GM23248 (cell line): ENCODE measurements at regions not wholly inside any gene's neighbourhood (a gene's known extent, or its start where the extent isn't known, plus 50 kb on each side); places are given as distances from the start of the nearest gene placed in this dataset.

Experiments used
- DNase-seq: peaks from one replicate; pipeline ENCODE4 v3.0.0-alpha.2; 2015
- H2AFZ ChIP-seq: fragments of 200-600 bp; sonication (generic); 2 replicates; pipeline ENCODE4 v1.6.1; 2016; ENCODE audit warnings: antibody characterized with exemption
- H3F3A ChIP-seq: fragments of 200-600 bp; sonication (generic); 2 replicates; pipeline ENCODE4 v1.6.1; 2016; ENCODE audit warnings: mild to moderate bottlenecking, antibody characterized with exemption, mixed run types; ENCODE audit not compliant: insufficient read depth
- H3K27ac ChIP-seq: fragments of 200-600 bp; sonication (generic); 2 replicates; pipeline ENCODE4 v1.5.1; 2016; ENCODE audit warnings: mild to moderate bottlenecking
- H3K27me3 ChIP-seq: fragments of 200-600 bp; sonication (generic); replicated peaks from 2 replicates; pipeline ENCODE4 v1.6.1; 2016; ENCODE audit warnings: mild to moderate bottlenecking; ENCODE audit not compliant: insufficient read depth
- H3K36me3 ChIP-seq: fragments of 200-600 bp; sonication (generic); 2 replicates; pipeline ENCODE4 v1.6.1; 2016; ENCODE audit warnings: low read depth, mild to moderate bottlenecking
- H3K4me1 ChIP-seq: fragments of 200-600 bp; sonication (generic); 2 replicates; pipeline ENCODE4 v1.6.1; 2016; ENCODE audit warnings: mild to moderate bottlenecking; ENCODE audit not compliant: insufficient read depth
- H3K4me2 ChIP-seq: fragments of 200-600 bp; sonication (generic); one replicate; pipeline ENCODE4 v1.6.1; 2016; ENCODE audit warnings: mild to moderate bottlenecking; ENCODE audit not compliant: unreplicated experiment
- H3K4me3 ChIP-seq: fragments of 200-600 bp; sonication (generic); 2 replicates; pipeline ENCODE4 v1.5.1; 2016; ENCODE audit warnings: mild to moderate bottlenecking
- H3K79me2 ChIP-seq: fragments of 200-600 bp; sonication (generic); 2 replicates; pipeline ENCODE4 v1.6.1; 2016; ENCODE audit warnings: mild to moderate bottlenecking; ENCODE audit not compliant: insufficient read depth
- H3K9ac ChIP-seq: fragments of 200-600 bp; sonication (generic); 2 replicates; pipeline ENCODE4 v1.6.1; 2016; ENCODE audit warnings: mild to moderate bottlenecking
- H3K9me2 ChIP-seq: fragments of 200-600 bp; sonication (generic); 2 replicates; pipeline ENCODE4 v1.6.1; 2016; ENCODE audit warnings: mixed run types, mild to moderate bottlenecking, moderate library complexity; ENCODE audit not compliant: insufficient read depth
- H3K9me3 ChIP-seq: fragments of 200-600 bp; sonication (generic); one replicate; pipeline ENCODE4 v1.6.1; 2017; ENCODE audit warnings: low read depth
- H4K20me1 ChIP-seq: fragments of 200-600 bp; sonication (generic); 2 replicates; pipeline ENCODE4 v1.6.0; 2016; ENCODE audit not compliant: insufficient read depth
- EZH2 ChIP-seq: fragments of 200-600 bp; sonication (generic); IDR thresholded peaks from 2 replicates; pipeline ENCODE4 v1.6.1; 2018; ENCODE audit warnings: antibody characterized with exemption, mild to moderate bottlenecking; ENCODE audit not compliant: insufficient read depth, poor library complexity, severe bottlenecking
- EZH2phosphoT487 ChIP-seq: fragments of 200-600 bp; sonication (generic); IDR thresholded peaks from 2 replicates; pipeline ENCODE4 v1.6.1; 2018; ENCODE audit warnings: antibody characterized with exemption, moderate library complexity, mild to moderate bottlenecking, low read depth; ENCODE audit not compliant: insufficient read depth
- WGBS, 2 experiments: methylation state at CpG; one replicate each; pipeline ENCODE4 v1.1.6; 2015 to 2017; ENCODE audit warnings: low lambda C conversion rate in 2 of 2, low coverage in 1 of 2; ENCODE audit errors: missing lambda C conversion rate in 2 of 2; 5-methylcytosine and 5-hydroxymethylcytosine counted together
- in situ Hi-C: fragments of 300-500 bp; cut with MboI; formaldehyde crosslinking; loops from 2 replicates; pipeline ENCODE4 v1.15.0; 2020

GRCh38 chr11:122311216-122311755 lies 195.3 kb upstream of the BLID start:
- Histone ChIP-seq H3K4me2 (no peak overlapping the region), H3K4me1 (peaks cover 5% of the 10 kb centered on the region; the same call in 1 of the 2 replicates), H3K9me2 (no peaks in the 10 kb centered on the region), H3F3A (no peaks in the 10 kb centered on the region; the same call in 1 of the 2 replicates), H3K27me3 (no peaks in the 10 kb centered on the region), H3K4me3 (no peak overlapping the region), H3K9me3 (no peaks in the 10 kb centered on the region), H3K9ac (no peak overlapping the region), H3K27ac (no peak overlapping the region), H3K36me3 (no peaks in the 10 kb centered on the region), H2AFZ (no peak overlapping the region), H3K79me2 (peaks cover 42% of the 10 kb centered on the region; the same call in 1 of the 2 replicates), H4K20me1 (no peaks in the 10 kb centered on the region)
- 70 to 75% methylated on average over 5 of the region's 5 CpGs for WGBS, 2 experiments
- no peak for DNase-seq
- TF ChIP-seq EZH2phosphoT487 (no peak), EZH2 (no peak)
- in situ Hi-C loops, result no loop called here

GRCh38 chr11:122310766-122311165 lies 194.8 kb upstream of the BLID start:
- Histone ChIP-seq H3K27me3 (no peaks in the 10 kb centered on the region), H4K20me1 (no peaks in the 10 kb centered on the region; the same call in 1 of the 2 replicates), H3F3A (no peaks in the 10 kb centered on the region; the same call in 1 of the 2 replicates), H3K9me2 (no peaks in the 10 kb centered on the region), H3K36me3 (no peaks in the 10 kb centered on the region), H3K79me2 (peaks cover 45% of the 10 kb centered on the region; the same call in 1 of the 2 replicates), H2AFZ (no peak overlapping the region), H3K4me1 (peaks cover 10% of the 10 kb centered on the region), H3K9me3 (no peaks in the 10 kb centered on the region), H3K27ac (no peak overlapping the region), H3K9ac (no peak overlapping the region), H3K4me3 (no peak overlapping the region), H3K4me2 (no peak overlapping the region)
- in situ Hi-C loops, result no loop called here
- WGBS, 2 experiments, result 57 to 67% methylated on average over 5 of the region's 5 CpGs
- DNase-seq, result no peak
- no peak for TF ChIP-seq EZH2
- no peak for TF ChIP-seq EZH2phosphoT487

- no peak overlapping the region for H3K27ac ChIP-seq
- H2AFZ ChIP-seq, result no peak overlapping the region
- no peak for DNase-seq
- H3K79me2 ChIP-seq, result peaks cover 48% of the 10 kb centered on the region; the same call in 1 of the 2 replicates
- in situ Hi-C loops, result no loop called here
- no peaks in the 10 kb centered on the region for H3K36me3 ChIP-seq
- TF ChIP-seq EZH2phosphoT487 (no peak), EZH2 (no peak)
- no peak overlapping the region for H3K9ac ChIP-seq
- no peaks in the 10 kb centered on the region for H3K27me3 ChIP-seq
- H3K9me3 ChIP-seq, result no peaks in the 10 kb centered on the region
- peaks cover 19% of the 10 kb centered on the region for H3K4me1 ChIP-seq
- no peak overlapping the region for H3K4me2 ChIP-seq
- H3K9me2 ChIP-seq, result no peaks in the 10 kb centered on the region
- 77 to 81% methylated on average over 17 of the region's 17 CpGs for WGBS, 2 experiments
- no peaks in the 10 kb centered on the region; the same call in 1 of the 2 replicates for H4K20me1 ChIP-seq
- H3K4me3 ChIP-seq, result no peak overlapping the region
- H3F3A ChIP-seq, result no peaks in the 10 kb centered on the region; the same call in 1 of the 2 replicates
These were observed 193.4 kb upstream of the BLID start for GRCh38 chr11:122309262-122309925.

- Histone ChIP-seq H3K27ac (no peak overlapping the region), H3K4me3 (no peak overlapping the region), H3K27me3 (no peaks in the 10 kb centered on the region), H3K9me3 (no peaks in the 10 kb centered on the region), H3F3A (no peaks in the 10 kb centered on the region; the same call in 1 of the 2 replicates), H3K9ac (no peak overlapping the region), H3K4me1 (peaks cover 19% of the 10 kb centered on the region), H3K4me2 (no peak overlapping the region), H3K79me2 (peaks cover 50% of the 10 kb centered on the region; the same call in 1 of the 2 replicates), H3K9me2 (no peaks in the 10 kb centered on the region), H2AFZ (no peak overlapping the region), H3K36me3 (no peaks in the 10 kb centered on the region), H4K20me1 (no peaks in the 10 kb centered on the region; the same call in 1 of the 2 replicates)
- TF ChIP-seq EZH2phosphoT487 (no peak), EZH2 (no peak)
- in situ Hi-C loops, result no loop called here
- no peak for DNase-seq
- WGBS, 2 experiments, result 95% methylated on average over 4 of the region's 4 CpGs
These were observed 192.2 kb upstream of the BLID start for GRCh38 chr11:122308226-122308625.
